ENCODE measurements at regions not wholly inside any gene's neighbourhood (a gene's known extent, or its start where the extent isn't known, plus 50 kb on each side); places are given as distances from the start of the nearest gene placed in this dataset.
"Not testable (repeated sequence)": the region's sequence is repeated elsewhere in the genome, so short reads cannot be mapped to it uniquely, and the experiment has no call there.

- Mint-ChIP-seq H3K4me1 (no peaks in the 10 kb centered on the region), H3K27me3 (peaks cover 0 to 5% (median 0%) of the 10 kb centered on the region in 3 donors), H3K4me3 (no peak overlapping the region), H3K9me3 (peaks cover 0 to 4% (median 0%) of the 10 kb centered on the region in 7 donors), H3K27ac (no peak overlapping the region), H3K36me3 (no peaks in the 10 kb centered on the region)
- no peak for ATAC-seq (ENCODE audit: low read depth in 2 of 2)
- no peak for DNase-seq
Observed at GRCh38 chrX:103428525-103428924, 52.2 kb downstream of the BEX3 start.

DNA sequence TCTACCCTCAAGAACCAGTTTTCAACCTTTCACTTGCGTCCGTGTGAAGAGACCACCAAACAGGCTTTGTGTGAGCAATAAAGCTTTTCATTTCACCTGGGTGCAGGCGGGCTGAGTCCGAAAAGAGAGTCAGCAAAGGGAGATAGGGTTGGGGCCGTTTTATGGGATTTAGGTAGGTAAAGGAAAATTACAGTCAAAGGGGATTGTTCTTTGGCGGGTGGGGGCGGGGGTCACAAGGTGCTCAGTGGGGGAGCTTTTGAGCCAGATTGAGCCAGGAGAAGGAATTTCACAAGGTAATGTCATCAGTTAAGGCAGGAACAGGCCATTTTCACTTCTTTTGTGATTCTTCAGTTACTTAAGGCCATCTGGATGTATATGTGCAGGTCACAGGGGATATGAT is 52.7 kb downstream of the BEX3 start:
- not testable (repeated sequence) for H3K27ac Mint-ChIP-seq; DNase-seq; H3K36me3 Mint-ChIP-seq; H3K9me3 Mint-ChIP-seq; H3K4me1 Mint-ChIP-seq; H3K4me3 Mint-ChIP-seq; H3K27me3 Mint-ChIP-seq; ATAC-seq (ENCODE audit: low read depth in 2 of 2)

DNA sequence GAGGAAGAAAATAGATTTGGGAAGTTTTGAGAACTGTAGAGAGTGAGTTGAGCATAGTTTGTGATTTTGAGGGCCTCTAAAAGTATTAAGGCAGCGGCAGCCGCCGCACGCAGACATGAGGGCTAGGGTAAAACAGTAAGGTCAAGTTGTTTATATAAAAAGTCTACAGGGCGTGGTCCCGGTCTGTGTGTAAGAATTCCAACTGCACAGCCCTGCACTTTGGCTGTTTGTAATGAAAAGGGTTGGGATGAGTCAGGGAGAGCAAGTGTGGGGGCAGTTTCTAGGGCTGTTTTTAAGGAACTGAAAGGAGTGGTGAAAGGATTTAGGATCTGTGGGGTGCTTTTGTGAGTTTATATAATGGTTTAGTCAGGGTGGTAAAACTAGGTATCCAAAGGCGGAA is 55.0 kb downstream of the BEX3 start:
- H3K4me3 Mint-ChIP-seq: no peak overlapping the region
- peaks cover 0 to 5% (median 0%) of the 10 kb centered on the region in 3 donors for H3K27me3 Mint-ChIP-seq
- ATAC-seq (ENCODE audit: low read depth in 2 of 2): no peak
- DNase-seq: no peak
- no peak overlapping the region for H3K27ac Mint-ChIP-seq
- H3K4me1 Mint-ChIP-seq: no peaks in the 10 kb centered on the region
- no peaks in the 10 kb centered on the region for H3K36me3 Mint-ChIP-seq
- H3K9me3 Mint-ChIP-seq: peaks cover 0 to 6% (median 0%) of the 10 kb centered on the region in 7 donors

DNA sequence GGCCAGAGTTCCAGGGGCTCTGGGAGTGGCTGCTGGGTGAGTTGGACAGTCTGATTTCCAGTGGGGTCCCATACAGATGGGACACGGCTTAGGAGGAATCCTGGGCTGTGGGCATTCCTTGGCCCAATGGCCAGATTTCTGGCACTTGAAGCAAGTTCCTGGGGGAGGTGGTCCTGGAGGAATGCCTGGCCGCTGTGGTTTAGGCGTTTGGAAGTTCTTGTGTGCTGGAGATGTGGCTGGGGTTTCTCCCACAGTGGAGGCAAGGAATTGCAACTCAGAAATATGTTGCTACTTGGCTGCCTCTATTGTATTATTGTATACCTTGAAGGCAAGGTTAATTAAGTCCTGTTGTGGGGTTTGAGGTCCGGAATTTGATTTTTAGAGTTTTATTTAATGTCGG is 56.5 kb downstream of the BEX3 start:
- not testable (repeated sequence) for ATAC-seq (ENCODE audit: low read depth in 2 of 2); H3K9me3 Mint-ChIP-seq; H3K4me3 Mint-ChIP-seq; H3K27me3 Mint-ChIP-seq; H3K36me3 Mint-ChIP-seq; H3K27ac Mint-ChIP-seq; DNase-seq; H3K4me1 Mint-ChIP-seq

DNA sequence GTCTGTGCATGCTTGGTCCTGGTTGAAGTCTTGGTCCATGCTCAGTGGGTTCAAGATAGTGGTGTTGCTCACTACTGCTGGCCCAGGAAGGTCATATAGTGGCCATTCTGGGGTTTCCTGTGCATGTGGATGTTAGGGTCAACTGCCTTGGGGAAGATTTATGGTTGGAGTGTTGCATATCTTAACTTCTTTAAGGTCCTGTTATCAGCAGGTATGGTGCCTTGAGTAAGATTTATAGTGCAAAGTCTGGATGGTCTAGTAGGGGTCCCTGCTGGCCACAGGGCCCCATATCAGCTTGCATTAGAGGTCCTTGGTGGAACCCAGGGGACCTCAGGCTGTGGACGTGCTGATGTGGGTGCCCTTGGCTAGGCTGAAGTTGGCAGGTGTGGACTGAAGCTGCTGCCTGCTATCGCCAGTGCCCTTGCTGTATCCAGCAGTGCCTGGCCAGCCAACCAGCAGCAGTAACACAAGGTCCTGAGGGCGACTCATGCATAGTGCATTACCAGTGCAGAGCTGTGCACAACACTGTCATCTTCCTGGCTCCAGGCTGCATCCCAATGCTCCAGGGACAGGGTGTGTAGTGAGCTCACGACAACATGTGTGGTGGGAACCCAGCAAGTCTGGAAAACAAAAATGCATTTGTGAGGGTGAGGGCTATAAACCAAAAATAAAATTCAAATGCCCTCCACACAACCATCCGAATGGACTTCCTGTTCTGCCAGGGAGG is 61.0 kb downstream of the BEX3 start:
- Mint-ChIP-seq H3K4me3 (no peak overlapping the region), H3K27me3 (peaks cover 0 to 5% (median 0%) of the 10 kb centered on the region in 3 donors), H3K9me3 (peaks cover 0 to 5% (median 0%) of the 10 kb centered on the region in 7 donors), H3K27ac (no peak overlapping the region), H3K36me3 (no peaks in the 10 kb centered on the region), H3K4me1 (no peaks in the 10 kb centered on the region)
- no peak for DNase-seq
- ATAC-seq (ENCODE audit: low read depth in 2 of 2): no peak

GRCh38 chrX:103439161-103439560 is 62.8 kb downstream of the BEX3 start:
- ATAC-seq (ENCODE audit: low read depth in 2 of 2) (no peak), DNase-seq (no peak)
- Mint-ChIP-seq H3K4me1 (no peaks in the 10 kb centered on the region), H3K36me3 (no peaks in the 10 kb centered on the region), H3K27ac (peak overlapping the region in 1 of 6 donors; percentile 30), H3K4me3 (no peak overlapping the region), H3K9me3 (peaks cover 0 to 2% (median 0%) of the 10 kb centered on the region in 7 donors), H3K27me3 (no peaks in the 10 kb centered on the region)

DNA sequence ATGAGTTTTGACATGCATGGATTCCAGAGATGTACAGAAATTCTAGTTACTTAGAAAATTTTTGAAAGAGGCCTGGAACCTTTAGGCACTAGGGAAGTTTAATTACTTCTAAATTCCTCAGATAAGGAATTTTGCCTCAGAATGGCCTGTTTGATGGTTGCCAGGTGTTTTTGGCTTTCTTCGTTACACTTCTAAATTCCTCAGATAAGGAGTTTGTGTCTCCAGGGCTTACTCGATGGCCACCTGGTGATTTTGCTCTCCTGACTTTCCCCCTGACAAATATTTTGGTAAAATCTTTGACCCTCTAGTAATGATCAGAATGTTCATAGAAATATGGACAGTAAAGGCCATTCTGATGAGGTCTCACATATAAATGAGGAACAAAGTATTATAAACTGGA is 64.3 kb downstream of the BEX3 start:
- Mint-ChIP-seq H3K4me1 (no peaks in the 10 kb centered on the region), H3K36me3 (no peaks in the 10 kb centered on the region), H3K9me3 (peaks cover 0 to 2% (median 0%) of the 10 kb centered on the region in 7 donors), H3K27ac (no peak overlapping the region), H3K27me3 (no peaks in the 10 kb centered on the region), H3K4me3 (no peak overlapping the region)
- ATAC-seq (ENCODE audit: low read depth in 2 of 2) (no peak), DNase-seq (no peak)

GRCh38 chrX:103441878-103442535 is 65.7 kb downstream of the BEX3 start:
- ATAC-seq (ENCODE audit: low read depth in 2 of 2) (no peak), DNase-seq (no peak)
- no peaks in the 10 kb centered on the region for H3K36me3 Mint-ChIP-seq
- peaks cover 0 to 2% (median 0%) of the 10 kb centered on the region in 7 donors for H3K9me3 Mint-ChIP-seq
- H3K4me3 Mint-ChIP-seq: no peak overlapping the region
- H3K4me1 Mint-ChIP-seq: no peaks in the 10 kb centered on the region
- no peaks in the 10 kb centered on the region for H3K27me3 Mint-ChIP-seq
- no peak overlapping the region for H3K27ac Mint-ChIP-seq

GRCh38 chrX:103442536-103442901 is 66.2 kb downstream of the BEX3 start:
- H3K36me3 Mint-ChIP-seq: no peaks in the 10 kb centered on the region
- no peak overlapping the region for H3K27ac Mint-ChIP-seq
- DNase-seq: no peak
- H3K4me1 Mint-ChIP-seq: no peaks in the 10 kb centered on the region
- ATAC-seq (ENCODE audit: low read depth in 2 of 2): no peak
- no peak overlapping the region for H3K4me3 Mint-ChIP-seq
- no peaks in the 10 kb centered on the region for H3K27me3 Mint-ChIP-seq
- peaks cover 0 to 2% (median 0%) of the 10 kb centered on the region in 7 donors for H3K9me3 Mint-ChIP-seq

GRCh38 chrX:103446665-103447302 is 70.4 kb downstream of the BEX3 start:
- no peaks in the 10 kb centered on the region for H3K36me3 Mint-ChIP-seq
- no peak for ATAC-seq (ENCODE audit: low read depth in 2 of 2)
- peaks cover 0 to 10% (median 0%) of the 10 kb centered on the region in 7 donors for H3K9me3 Mint-ChIP-seq
- no peak for DNase-seq
- H3K4me1 Mint-ChIP-seq: no peaks in the 10 kb centered on the region
- H3K27me3 Mint-ChIP-seq: no peaks in the 10 kb centered on the region
- no peak overlapping the region for H3K4me3 Mint-ChIP-seq
- no peak overlapping the region for H3K27ac Mint-ChIP-seq
